GM19238 (cell line): ENCODE measurements at regions not wholly inside any gene's neighbourhood (a gene's known extent, or its start where the extent isn't known, plus 50 kb on each side); places are given as distances from the start of the nearest gene placed in this dataset.

ENCODE experiments used
- DNase-seq: peaks from one replicate; pipeline ENCODE4 v3.0.0; 2011; ENCODE audit warnings: low spot score; ENCODE audit not compliant: insufficient read length

- DNase-seq = no peak
Measured at GRCh38 chr2:576292-576691, 100.9 kb downstream of the TMEM18 start.

GRCh38 chr2:575727-576236, 101.4 kb downstream of the TMEM18 start:
- DNase-seq = no peak

GRCh38 chr2:575030-575726, 102.0 kb downstream of the TMEM18 start:
- no peak for DNase-seq

GRCh38 chr2:573805-574392, 103.3 kb downstream of the TMEM18 start:
- DNase-seq = no peak

GRCh38 chr2:573025-573424, 104.2 kb downstream of the TMEM18 start:
- DNase-seq = no peak

- no peak for DNase-seq
Measured at GRCh38 chr2:569681-570080, 107.5 kb downstream of the TMEM18 start.

- DNase-seq = no peak
Measured at GRCh38 chr2:568639-569235, 108.5 kb downstream of the TMEM18 start.

- no peak for DNase-seq
Measured at GRCh38 chr2:567865-568638, 109.2 kb downstream of the TMEM18 start.

GRCh38 chr2:567496-567864, 109.7 kb downstream of the TMEM18 start:
- no peak for DNase-seq

GRCh38 chr2:566379-567313, 110.6 kb downstream of the TMEM18 start:
- DNase-seq = no peak

GRCh38 chr2:564471-565181, 112.6 kb downstream of the TMEM18 start:
- no peak for DNase-seq

GRCh38 chr2:563512-563911, 113.7 kb downstream of the TMEM18 start:
- DNase-seq = no peak

GRCh38 chr2:562391-563364, 114.5 kb downstream of the TMEM18 start:
- DNase-seq = no peak

- DNase-seq = no peak
Measured at GRCh38 chr2:558879-559278, 118.3 kb downstream of the TMEM18 start.

GRCh38 chr2:558302-558642, 118.9 kb downstream of the TMEM18 start:
- no peak for DNase-seq

- DNase-seq = no peak
Measured at GRCh38 chr2:557635-558301, 119.4 kb downstream of the TMEM18 start.

GRCh38 chr2:556485-556884, 120.7 kb downstream of the TMEM18 start:
- no peak for DNase-seq

- DNase-seq = no peak
Measured at GRCh38 chr2:555164-555922, 121.9 kb downstream of the TMEM18 start.
